Immature natural killer cell (primary cell): ENCODE measurements at regions not wholly inside any gene's neighbourhood (a gene's known extent, or its start where the extent isn't known, plus 50 kb on each side); places are given as distances from the start of the nearest gene placed in this dataset.
A peak's percentile ranks its signal among the peaks of the same experiment; 100 is the strongest.

ENCODE experiments used
- DNase-seq, 3 donors: peaks; one replicate each; pipeline ENCODE4 v3.0.0; 2022; ENCODE audit warnings: mixed read lengths in 1 of 3
- H3K27ac Mint-ChIP-seq, 6 donors: one replicate each; pipeline ENCODE4 v1.8.0; 2020; ENCODE audit warnings: mixed read lengths in 6 of 6, mild to moderate bottlenecking in 5 of 6, inconsistent platforms in 4 of 6, moderate library complexity in 3 of 6
- H3K27me3 Mint-ChIP-seq, 3 donors: one replicate each; pipeline ENCODE4 v1.8.0; 2020 to 2021; ENCODE audit warnings: low read depth in 3 of 3, mild to moderate bottlenecking in 3 of 3, mixed read lengths in 3 of 3, moderate library complexity in 3 of 3, inconsistent platforms in 1 of 3
- H3K36me3 Mint-ChIP-seq, 3 donors: one replicate each; pipeline ENCODE4 v1.8.0; 2020; ENCODE audit warnings: mixed read lengths in 3 of 3, inconsistent platforms in 2 of 3, mild to moderate bottlenecking in 2 of 3
- H3K4me1 Mint-ChIP-seq, 2 donors: one replicate each; pipeline ENCODE4 v1.8.0; 2020; ENCODE audit warnings: inconsistent platforms in 2 of 2, mild to moderate bottlenecking in 2 of 2, mixed read lengths in 2 of 2, moderate library complexity in 1 of 2
- H3K4me3 Mint-ChIP-seq, 5 donors: one replicate each; pipeline ENCODE4 v1.8.0; 2020; ENCODE audit warnings: mild to moderate bottlenecking in 5 of 5, mixed read lengths in 5 of 5, inconsistent platforms in 3 of 5, moderate library complexity in 3 of 5
- H3K9me3 Mint-ChIP-seq, 6 donors: one replicate each; pipeline ENCODE4 v1.8.0; 2020; ENCODE audit warnings: mild to moderate bottlenecking in 6 of 6, mixed read lengths in 6 of 6, inconsistent platforms in 4 of 6, moderate library complexity in 3 of 6

- H3K4me1 Mint-ChIP-seq: peaks cover 17 to 34% of the 10 kb centered on the region in 2 donors
- H3K27ac Mint-ChIP-seq: no peak overlapping the region
- no peak overlapping the region for H3K4me3 Mint-ChIP-seq
- H3K9me3 Mint-ChIP-seq: no peaks in the 10 kb centered on the region
- H3K27me3 Mint-ChIP-seq: peaks cover 0 to 4% (median 1%) of the 10 kb centered on the region in 3 donors
- no peak for DNase-seq
- H3K36me3 Mint-ChIP-seq: no peaks in the 10 kb centered on the region
These were observed 165.3 kb downstream of the BTC start for GRCh38 chr4:74628852-74629620.

GRCh38 chr4:74630551-74630950 lies 163.8 kb downstream of the BTC start:
- peaks cover 9 to 19% of the 10 kb centered on the region in 2 donors for H3K4me1 Mint-ChIP-seq
- no peak for DNase-seq
- H3K4me3 Mint-ChIP-seq: no peak overlapping the region
- no peaks in the 10 kb centered on the region for H3K36me3 Mint-ChIP-seq
- no peak overlapping the region for H3K27ac Mint-ChIP-seq
- H3K27me3 Mint-ChIP-seq: peaks cover 0 to 4% (median 1%) of the 10 kb centered on the region in 3 donors
- H3K9me3 Mint-ChIP-seq: no peaks in the 10 kb centered on the region

GRCh38 chr4:74631338-74631737 lies 163.0 kb downstream of the BTC start:
- no peaks in the 10 kb centered on the region for H3K36me3 Mint-ChIP-seq
- DNase-seq: no peak

GRCh38 chr4:74631988-74632387 lies 162.3 kb downstream of the BTC start:
- Mint-ChIP-seq H3K9me3 (peaks cover 0 to 3% (median 0%) of the 10 kb centered on the region in 6 donors), H3K36me3 (no peaks in the 10 kb centered on the region), H3K4me3 (no peak overlapping the region), H3K27me3 (peaks cover 0 to 4% (median 1%) of the 10 kb centered on the region in 3 donors), H3K4me1 (peaks cover 9 to 14% of the 10 kb centered on the region in 2 donors), H3K27ac (no peak overlapping the region)
- no peak for DNase-seq

More at GRCh38 chr4:74631338-74631737, 163.0 kb downstream of the BTC start:
- H3K4me3 Mint-ChIP-seq: no peak overlapping the region
- H3K27ac Mint-ChIP-seq: no peak overlapping the region
- H3K27me3 Mint-ChIP-seq: peaks cover 0 to 4% (median 1%) of the 10 kb centered on the region in 3 donors
- H3K9me3 Mint-ChIP-seq: peaks cover 0 to 3% (median 0%) of the 10 kb centered on the region in 6 donors
- peaks cover 9 to 14% of the 10 kb centered on the region in 2 donors for H3K4me1 Mint-ChIP-seq

- Mint-ChIP-seq H3K36me3 (no peaks in the 10 kb centered on the region), H3K27me3 (peaks cover 0 to 4% (median 1%) of the 10 kb centered on the region in 3 donors), H3K9me3 (peaks cover 0 to 3% (median 0%) of the 10 kb centered on the region in 6 donors), H3K27ac (no peak overlapping the region), H3K4me3 (peak overlapping the region in 2 of 5 donors; percentile 20 to 39), H3K4me1 (peaks cover 9 to 14% of the 10 kb centered on the region in 2 donors)
- no peak for DNase-seq
These were observed 161.7 kb downstream of the BTC start for GRCh38 chr4:74632634-74633033.

GRCh38 chr4:74635074-74635473 lies 159.2 kb downstream of the BTC start:
- Mint-ChIP-seq H3K36me3 (no peaks in the 10 kb centered on the region), H3K27me3 (peaks cover 2 to 5% (median 4%) of the 10 kb centered on the region in 3 donors), H3K4me3 (no peak overlapping the region), H3K4me1 (peaks cover 9 to 14% of the 10 kb centered on the region in 2 donors), H3K27ac (no peak overlapping the region), H3K9me3 (peaks cover 0 to 3% (median 0%) of the 10 kb centered on the region in 6 donors)
- DNase-seq: no peak

GRCh38 chr4:74635490-74636123 lies 158.7 kb downstream of the BTC start:
- Mint-ChIP-seq H3K27me3 (peaks cover 2 to 5% (median 4%) of the 10 kb centered on the region in 3 donors), H3K27ac (no peak overlapping the region)

GRCh38 chr4:74638001-74638400 lies 156.3 kb downstream of the BTC start:
- DNase-seq: no peak
- Mint-ChIP-seq H3K9me3 (peaks cover 0 to 4% (median under 1%) of the 10 kb centered on the region in 6 donors), H3K4me1 (peaks cover 3 to 6% of the 10 kb centered on the region in 2 donors), H3K36me3 (no peaks in the 10 kb centered on the region), H3K27ac (no peak overlapping the region), H3K27me3 (peaks cover 0 to 5% (median 2%) of the 10 kb centered on the region in 3 donors), H3K4me3 (no peak overlapping the region)

More at GRCh38 chr4:74635490-74636123, 158.7 kb downstream of the BTC start:
- Mint-ChIP-seq H3K36me3 (no peaks in the 10 kb centered on the region), H3K9me3 (peaks cover 0 to 3% (median 0%) of the 10 kb centered on the region in 6 donors), H3K4me3 (no peak overlapping the region), H3K4me1 (peaks cover 9 to 14% of the 10 kb centered on the region in 2 donors)
- DNase-seq: no peak

GRCh38 chr4:74638689-74639088 lies 155.6 kb downstream of the BTC start:
- peaks cover 0 to 4% (median 2%) of the 10 kb centered on the region in 3 donors for H3K27me3 Mint-ChIP-seq
- DNase-seq: no peak
- H3K9me3 Mint-ChIP-seq: peaks cover 0 to 4% (median under 1%) of the 10 kb centered on the region in 6 donors
- no peaks in the 10 kb centered on the region for H3K4me1 Mint-ChIP-seq
- no peaks in the 10 kb centered on the region for H3K36me3 Mint-ChIP-seq
- H3K4me3 Mint-ChIP-seq: no peak overlapping the region
- no peak overlapping the region for H3K27ac Mint-ChIP-seq

- Mint-ChIP-seq H3K27ac (no peak overlapping the region), H3K36me3 (no peaks in the 10 kb centered on the region), H3K27me3 (peaks cover 0 to 4% (median 2%) of the 10 kb centered on the region in 3 donors)
These were observed 154.0 kb downstream of the BTC start for GRCh38 chr4:74640111-74640903.

GRCh38 chr4:74642006-74642405 lies 152.3 kb downstream of the BTC start:
- Mint-ChIP-seq H3K27me3 (peaks cover 0 to 4% (median 2%) of the 10 kb centered on the region in 3 donors), H3K9me3 (peaks cover 0 to 2% (median under 1%) of the 10 kb centered on the region in 6 donors), H3K4me1 (no peaks in the 10 kb centered on the region), H3K4me3 (no peak overlapping the region), H3K27ac (no peak overlapping the region), H3K36me3 (no peaks in the 10 kb centered on the region)
- DNase-seq: no peak

More at GRCh38 chr4:74640111-74640903, 154.0 kb downstream of the BTC start:
- Mint-ChIP-seq H3K9me3 (peaks cover 0 to 4% (median under 1%) of the 10 kb centered on the region in 6 donors), H3K4me3 (no peak overlapping the region), H3K4me1 (no peaks in the 10 kb centered on the region)
- no peak for DNase-seq

- Mint-ChIP-seq H3K9me3 (no peaks in the 10 kb centered on the region), H3K4me1 (no peaks in the 10 kb centered on the region)
These were observed 145.1 kb downstream of the BTC start for GRCh38 chr4:74649193-74649592.

GRCh38 chr4:74651198-74651597 lies 143.1 kb downstream of the BTC start:
- Mint-ChIP-seq H3K36me3 (no peaks in the 10 kb centered on the region), H3K9me3 (no peaks in the 10 kb centered on the region), H3K4me3 (no peak overlapping the region), H3K27me3 (peaks cover 0 to 2% (median 0%) of the 10 kb centered on the region in 3 donors), H3K4me1 (no peaks in the 10 kb centered on the region), H3K27ac (no peak overlapping the region)
- DNase-seq: no peak

More at GRCh38 chr4:74649193-74649592, 145.1 kb downstream of the BTC start:
- Mint-ChIP-seq H3K36me3 (no peaks in the 10 kb centered on the region), H3K27ac (no peak overlapping the region), H3K27me3 (no peaks in the 10 kb centered on the region), H3K4me3 (no peak overlapping the region)
- no peak for DNase-seq
